GM18868 (cell line): ENCODE measurements at regions not wholly inside any gene's neighbourhood (a gene's known extent, or its start where the extent isn't known, plus 50 kb on each side); places are given as distances from the start of the nearest gene placed in this dataset.

Experiments used
- ATAC-seq: cut with Tn5 transposase; IDR thresholded peaks from one replicate; pipeline ENCODE4 v1.9.1; 2021; ENCODE audit warnings: mild to moderate bottlenecking, moderate library complexity; ENCODE audit not compliant: unreplicated experiment

DNA sequence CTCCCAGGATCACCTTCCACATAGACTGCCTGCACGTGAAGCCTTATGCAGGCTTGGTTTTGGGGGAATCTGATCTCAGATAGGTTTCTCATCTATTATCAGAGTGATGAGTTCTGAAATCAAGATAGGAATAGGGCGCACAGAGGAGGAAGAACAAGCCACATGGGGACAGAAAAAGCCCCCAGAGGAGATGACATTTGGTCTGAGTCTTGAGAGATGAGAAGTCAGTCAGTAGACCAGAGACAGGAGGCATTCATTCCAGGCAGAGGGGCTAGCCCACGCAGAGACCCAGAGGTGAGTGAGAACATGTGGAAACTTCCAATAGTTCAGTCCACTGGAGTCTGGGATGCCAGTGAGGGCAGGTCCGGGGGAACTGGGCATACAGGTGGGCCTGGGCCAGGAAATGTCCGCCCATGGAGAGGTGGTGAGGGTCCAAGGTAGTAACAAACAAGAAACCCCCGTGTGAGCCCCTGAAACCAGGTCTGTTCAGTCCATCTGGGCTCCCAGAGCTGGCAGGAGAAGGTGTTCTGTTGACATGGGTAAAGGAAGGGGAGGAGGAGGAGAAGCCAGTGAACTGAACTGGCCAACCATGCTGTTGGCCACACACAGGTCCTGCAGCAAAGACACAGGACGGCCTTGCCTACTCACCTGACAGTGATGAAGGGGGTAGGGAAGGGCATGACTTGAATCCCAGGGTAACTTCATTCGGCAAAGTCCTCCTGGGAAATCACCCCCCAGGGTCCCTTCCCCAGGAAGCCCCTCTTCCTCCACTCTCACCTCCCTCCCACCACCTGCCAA lies 69.3 kb upstream of the SMNDC1 start:
- ATAC-seq: no peak

DNA sequence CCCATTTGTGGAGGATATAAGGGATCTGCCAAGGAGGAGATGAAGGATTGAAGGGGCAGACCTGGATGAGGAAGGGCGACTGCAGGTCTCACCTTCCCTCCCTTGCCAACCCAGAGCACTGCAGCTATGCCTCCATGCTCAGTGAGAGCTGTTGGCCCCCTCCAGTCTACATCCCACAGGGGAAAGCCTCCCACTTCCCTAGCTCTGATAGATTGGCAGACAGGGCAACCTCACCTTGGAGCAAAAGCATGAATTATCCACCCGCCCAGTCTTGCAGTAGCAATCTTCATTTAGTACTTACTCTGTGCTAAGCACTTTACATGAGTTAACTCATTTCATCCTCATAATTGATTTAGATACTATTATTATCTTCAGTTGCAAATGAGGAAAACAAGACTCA lies 70.4 kb upstream of the SMNDC1 start:
- ATAC-seq: no peak

DNA sequence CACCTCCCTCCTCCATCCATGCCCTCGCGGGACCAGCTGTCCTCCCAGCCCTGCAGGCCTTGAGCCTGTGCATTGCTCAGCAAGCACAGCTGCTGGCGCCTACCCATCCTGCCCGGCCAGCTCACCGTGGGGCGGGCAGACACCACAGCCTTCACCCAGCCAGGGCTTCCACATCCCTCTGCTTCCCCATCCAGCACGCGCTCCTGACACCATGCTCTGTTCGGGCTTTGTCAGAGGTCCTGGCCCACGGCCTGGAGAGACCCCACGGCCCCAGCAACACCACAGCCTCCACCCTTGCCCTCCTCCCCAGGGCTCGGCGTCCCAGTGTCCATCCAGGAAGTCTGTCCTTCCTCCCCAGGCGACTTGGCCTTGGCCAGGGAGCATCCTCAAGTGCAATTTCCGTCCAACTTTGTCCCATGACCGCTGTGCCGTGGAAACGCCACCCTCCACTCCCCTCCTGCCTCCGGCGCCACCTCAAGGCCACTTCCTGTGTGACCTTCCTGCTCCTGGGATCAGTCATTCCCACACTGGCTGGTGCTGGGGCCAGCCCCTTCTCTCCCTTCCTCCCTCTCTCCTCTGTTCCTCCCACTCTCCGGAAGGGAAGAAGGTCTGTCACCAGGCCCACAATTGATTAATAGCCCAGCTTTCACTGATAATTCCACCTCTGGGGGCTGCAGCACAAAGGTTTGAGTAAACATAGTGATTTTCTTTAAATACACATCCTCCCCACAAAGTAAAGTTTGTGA lies 71.5 kb upstream of the SMNDC1 start:
- no peak for ATAC-seq

DNA sequence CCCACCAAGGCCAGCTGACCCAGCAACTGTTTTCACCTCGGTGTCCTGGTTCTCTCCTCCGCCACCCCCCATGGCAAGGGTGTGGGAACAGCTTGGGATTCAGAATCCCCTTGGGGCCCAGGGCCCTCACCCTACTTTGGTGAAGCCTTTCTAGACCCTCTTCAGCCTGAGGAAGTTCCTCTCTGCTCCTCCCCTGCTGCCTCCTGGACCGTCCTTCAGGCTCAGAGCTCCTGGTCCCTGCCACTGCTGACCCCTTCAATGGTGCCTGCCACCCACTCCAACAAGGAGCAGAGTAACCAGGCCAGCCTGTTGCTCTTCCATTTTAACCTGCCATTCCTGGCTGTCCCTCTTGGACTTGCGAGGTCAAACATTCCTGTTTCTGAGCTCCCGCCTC lies 72.0 kb upstream of the SMNDC1 start:
- no peak for ATAC-seq

DNA sequence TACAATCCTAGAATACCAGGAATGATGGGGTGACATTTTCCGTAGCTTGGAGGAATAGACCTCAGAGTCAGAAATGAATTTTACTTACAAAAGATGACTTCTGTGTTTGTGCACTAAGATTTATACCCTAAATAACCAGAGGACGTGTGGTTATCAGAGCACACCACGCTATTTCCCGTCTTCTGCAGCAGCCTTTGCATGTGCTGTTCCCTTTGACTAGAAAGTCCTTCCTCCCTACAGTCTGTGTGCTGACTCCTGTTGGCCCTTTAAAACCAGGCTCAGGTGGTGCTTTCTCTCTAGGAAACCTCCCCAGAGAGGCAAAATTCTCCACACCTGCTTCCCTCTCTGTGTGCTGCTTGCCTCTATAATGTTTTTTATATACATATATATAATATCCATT lies 73.3 kb upstream of the SMNDC1 start:
- no peak for ATAC-seq

DNA sequence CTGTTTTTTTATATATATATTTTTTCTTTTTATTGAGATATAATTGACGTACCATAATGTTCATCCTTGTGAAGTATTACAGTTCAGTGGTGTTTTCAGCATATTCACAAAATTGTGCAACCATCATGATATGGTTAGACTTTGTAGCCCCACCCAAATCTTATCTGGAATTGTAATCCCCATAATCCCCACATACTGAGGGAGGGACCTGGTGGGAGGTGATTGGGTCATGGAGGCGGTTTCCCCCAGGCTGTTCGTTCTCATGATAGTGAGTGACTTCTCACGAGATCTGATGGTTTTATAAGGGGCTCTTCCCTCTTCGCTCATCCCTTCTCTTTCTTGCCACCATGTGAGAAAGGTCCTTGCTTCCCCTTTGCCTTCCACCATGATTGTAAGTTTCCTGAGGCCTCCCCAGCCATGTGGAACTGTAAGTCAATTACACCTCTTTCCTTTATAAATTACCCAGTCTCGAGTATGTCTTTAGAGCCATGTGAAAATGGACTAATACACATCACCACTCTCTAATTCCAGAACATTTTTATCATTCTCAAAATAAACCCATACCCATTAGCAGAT lies 73.9 kb upstream of the SMNDC1 start:
- ATAC-seq: no peak

DNA sequence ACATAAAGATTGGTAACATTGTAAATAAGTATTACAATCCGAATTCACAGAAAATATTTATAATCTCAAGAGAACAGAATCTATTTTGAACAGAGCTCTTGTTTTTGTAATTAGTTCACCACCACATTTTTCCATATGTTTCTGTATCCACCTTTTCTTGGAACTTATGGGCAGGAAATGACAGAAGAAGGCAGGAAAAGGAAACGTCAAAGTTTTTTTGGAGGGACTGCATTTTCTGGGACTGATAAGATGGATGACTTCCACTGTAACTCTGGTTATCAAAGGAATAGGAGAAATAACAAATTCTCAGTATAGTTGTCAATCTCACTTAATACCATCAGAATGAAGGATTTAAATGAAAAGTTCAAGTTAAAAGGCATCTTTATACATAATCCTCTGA lies 75.1 kb upstream of the SMNDC1 start:
- no peak for ATAC-seq

DNA sequence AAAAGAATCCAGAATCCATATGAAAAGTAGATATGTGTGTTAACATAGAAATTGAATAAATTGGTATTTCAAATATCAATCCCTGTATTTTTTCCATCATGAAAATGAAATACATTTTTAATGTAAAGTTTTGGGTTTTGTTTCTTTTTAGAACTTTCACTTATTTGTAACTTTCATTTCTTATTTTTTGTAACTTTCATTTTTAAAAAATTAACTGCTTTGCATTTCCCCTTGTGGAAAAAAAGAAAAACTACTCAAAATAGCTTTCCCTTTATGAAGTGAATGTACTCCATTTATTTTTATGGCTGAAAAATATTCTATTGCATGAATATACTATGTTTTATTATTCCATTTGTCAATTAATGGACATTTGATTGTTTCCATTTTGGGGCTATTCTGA lies 75.6 kb upstream of the SMNDC1 start:
- ATAC-seq: no peak

DNA sequence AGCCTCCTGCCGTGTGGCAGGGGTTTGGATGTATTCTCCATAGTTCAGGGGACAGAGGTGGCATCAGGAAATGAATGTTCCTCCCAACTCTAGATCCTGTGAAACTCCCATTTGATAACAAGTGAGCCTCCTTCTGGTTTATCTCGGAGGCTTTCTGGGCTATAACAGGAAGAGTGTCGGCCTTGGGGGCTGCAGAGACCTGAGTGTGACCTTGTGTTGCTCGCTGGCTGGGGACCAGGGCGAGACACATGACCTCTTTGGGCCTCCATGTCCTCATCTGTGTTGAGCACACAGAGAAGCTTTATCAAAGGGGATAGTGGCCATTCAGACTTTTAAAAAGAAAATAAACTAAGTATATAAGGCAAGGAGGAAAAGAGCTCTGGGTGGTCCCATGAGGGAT lies 78.0 kb upstream of the SMNDC1 start:
- no peak for ATAC-seq

DNA sequence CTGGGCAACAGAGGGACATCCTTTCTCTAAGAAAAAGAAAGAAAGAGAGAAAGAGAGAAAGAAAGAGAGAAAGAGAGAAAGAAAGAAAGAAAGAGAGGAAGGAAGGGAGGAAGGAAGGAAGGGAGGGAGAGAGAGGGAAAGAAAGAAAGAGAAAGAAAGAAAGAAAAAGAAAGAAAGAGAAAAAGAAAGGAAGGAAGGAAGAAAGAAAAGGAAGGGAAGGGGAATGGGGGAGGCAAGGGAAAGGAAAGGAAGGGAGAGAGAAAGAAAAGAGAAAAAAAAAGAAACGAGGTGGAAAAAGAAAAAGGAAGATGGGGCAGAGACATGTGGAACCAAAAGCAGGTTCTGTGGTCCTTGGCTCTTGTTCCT lies 82.9 kb upstream of the SMNDC1 start:
- no peak for ATAC-seq

DNA sequence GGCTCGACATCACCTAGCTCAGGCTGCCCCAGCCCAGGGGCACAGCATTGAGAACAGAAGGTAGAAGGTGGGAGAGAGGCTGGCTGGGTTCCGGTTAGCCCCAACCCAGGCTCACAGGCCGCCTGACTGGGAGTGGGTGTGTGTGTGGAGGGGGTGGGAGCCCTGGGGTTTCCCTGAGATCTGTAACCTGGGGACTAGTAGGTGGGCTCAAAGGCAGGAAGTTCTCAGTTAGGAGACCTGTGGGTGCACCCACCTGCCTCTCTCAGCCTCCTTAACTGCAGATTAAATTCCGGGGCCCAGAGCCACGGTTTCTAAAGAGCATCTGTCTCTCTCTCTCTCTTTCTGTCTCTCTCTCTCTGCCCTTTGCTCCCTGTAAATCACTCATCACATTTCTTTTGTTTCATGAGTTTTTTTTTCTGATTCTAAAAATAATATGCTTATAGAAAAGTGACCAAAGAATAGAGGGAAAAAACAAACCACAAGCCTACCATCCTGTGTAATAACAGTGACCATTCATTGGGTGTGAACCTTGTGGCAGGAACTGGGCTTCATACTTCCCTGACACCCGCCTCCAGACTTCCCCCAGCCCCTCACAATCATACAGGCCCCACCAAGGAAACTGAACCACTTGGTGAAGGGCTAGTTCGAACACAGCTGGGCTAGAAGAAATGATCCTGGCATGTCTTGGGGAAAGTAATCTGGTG lies 83.4 kb upstream of the SMNDC1 start:
- peak; percentile 82 for ATAC-seq

DNA sequence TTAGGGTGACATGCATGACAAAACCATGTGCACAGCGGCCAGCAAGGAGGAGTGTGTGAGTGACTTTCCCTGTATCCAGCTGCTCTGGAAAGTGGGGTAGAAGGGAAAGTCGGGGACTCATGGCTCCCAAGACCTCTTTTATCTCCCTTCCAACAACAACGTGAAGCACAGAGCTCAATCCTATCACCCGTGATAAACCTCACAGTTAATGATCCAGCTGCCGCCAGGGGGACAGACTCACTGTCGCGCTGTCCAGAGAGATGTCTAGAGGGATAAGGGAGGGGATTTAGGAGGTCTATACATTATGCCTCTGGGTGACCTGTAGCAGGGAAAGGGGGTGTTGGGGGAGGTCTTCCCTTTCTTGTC lies 84.0 kb upstream of the SMNDC1 start:
- ATAC-seq: no peak

DNA sequence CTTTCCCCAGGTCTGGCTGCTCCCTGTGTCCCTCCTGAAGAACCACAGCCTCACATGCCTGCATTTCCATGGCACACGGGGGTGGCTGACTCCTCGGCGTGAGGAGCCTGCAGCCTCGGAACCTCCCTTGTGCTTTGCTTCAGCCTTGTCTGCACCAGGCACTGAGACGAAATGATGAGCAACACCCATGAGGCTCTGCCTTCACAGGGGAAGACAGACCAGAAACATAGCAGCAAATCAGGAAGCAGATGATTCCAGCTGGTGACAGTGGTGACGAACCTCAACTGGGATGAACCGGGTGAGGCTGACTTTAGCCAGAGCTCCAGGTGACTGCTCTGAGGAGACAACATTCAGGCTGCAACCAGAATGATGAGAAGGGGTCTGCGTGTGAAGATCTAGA lies 84.5 kb upstream of the SMNDC1 start:
- ATAC-seq: no peak

DNA sequence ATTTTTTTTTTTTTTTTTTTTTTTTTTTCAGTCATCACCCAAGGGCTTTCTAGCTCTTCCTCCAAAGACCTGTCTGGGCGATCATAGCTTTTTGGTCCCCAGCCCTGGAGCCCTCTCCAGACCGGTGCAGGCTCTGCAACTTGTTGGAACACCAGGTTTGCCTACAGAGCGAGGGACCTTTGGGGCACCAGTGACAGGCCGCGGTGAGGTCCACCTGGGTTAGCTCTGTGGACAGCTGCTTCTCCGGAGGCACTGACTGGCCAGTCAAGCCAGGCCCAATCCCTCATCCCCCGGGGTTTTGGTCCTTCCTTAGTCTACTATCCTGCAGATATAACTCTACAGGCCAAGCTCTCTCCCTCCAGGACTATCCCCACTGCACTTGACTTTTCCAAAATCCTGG lies 86.8 kb upstream of the SMNDC1 start:
- no peak for ATAC-seq

DNA sequence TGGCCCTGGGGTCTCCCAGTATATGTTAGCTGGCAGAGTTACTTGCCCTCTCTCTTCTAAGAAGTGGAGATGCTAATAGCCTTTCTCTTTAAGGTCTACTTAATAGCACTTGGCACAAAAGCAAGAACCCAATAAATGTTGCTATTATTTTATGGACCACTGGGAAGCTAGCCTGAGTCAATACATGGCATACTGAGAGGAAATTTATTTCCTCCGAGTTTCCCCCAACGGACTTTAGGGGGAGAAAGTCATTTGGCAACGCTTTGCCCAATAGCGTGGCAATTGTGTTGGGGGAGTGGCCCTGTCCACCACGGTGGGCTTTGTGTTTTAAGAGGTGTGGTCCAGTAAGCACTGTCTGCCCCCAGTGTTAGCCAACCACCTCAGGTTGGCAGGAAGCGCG lies 87.4 kb upstream of the SMNDC1 start:
- no peak for ATAC-seq

DNA sequence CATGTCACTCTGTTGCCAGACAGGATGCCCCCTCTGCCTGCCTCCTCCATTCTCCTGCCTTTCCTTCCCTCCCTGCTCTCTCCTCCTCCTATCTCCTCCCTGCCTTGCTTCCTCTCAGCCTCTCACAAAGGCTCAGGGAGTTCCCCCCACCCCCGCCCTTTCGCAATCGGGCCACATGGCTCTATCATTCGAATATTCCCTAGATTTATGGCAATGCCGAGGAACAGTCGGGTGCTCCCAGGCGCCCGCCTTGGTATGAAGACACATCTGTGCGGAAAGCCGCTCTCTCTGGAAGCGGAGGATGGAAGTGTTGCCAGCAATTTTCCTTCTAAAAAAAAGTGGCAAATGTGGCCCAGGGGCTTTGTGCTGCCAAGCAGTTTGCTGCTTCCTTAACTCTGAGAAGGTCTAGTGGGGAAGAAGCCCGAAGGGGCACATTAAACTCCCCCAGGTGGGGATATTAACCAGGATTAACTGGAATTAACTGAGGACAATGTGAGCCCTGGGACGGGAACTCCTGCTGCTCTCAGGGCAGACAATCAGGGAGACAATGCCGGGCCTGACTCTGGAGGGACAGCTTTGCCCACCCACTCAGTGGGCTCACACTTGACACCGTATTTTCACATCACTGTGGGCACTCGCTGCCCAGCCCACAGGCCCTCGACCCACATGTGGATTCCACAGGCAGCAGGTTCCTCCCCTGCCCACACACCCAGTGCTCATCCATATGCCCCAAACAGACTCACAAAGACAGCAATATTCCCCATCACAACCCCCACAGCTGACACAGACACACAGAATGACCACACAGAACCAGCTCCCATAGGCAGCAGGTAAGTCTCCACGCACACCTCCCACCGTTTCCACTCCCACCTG lies 88.4 kb upstream of the SMNDC1 start:
- no peak for ATAC-seq

DNA sequence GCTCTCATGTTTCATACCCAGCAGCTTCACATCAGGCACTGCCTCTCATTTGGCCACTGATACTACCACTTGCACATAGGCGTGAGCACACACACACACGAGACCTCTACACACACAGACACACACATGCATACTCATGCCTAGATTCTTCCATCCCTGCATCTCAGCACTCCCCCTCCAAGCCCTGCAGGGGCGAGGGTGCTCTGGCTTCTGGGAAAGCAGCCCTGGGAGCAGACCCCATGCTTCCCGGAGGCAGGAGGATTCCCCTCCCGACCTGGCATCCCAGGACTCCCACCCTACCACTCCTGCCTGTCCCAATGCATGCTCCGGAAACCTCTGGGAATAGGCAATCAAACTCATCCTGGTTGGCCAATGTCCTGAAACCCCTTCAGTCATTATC lies 89.1 kb upstream of the SMNDC1 start:
- ATAC-seq: no peak

DNA sequence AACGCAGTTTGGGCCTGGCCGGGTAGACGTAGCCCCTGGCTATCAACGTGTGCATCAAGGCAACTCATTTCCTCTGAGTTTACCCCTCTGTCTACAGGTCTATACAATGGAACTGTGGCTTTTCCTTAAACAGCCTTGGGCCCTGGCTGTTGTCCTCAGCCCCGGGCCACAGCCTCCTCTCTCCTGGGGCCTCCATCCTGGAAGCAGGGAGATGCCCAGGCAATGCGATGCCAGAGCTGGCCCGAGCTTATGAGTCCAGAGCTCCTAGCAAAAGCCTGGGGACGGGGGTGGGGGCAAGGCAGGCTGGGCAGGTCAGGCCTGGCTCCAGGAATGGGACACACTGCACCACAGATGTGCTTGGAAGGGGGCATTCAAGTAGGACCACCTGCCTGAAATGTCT lies 89.6 kb upstream of the SMNDC1 start:
- no peak for ATAC-seq

DNA sequence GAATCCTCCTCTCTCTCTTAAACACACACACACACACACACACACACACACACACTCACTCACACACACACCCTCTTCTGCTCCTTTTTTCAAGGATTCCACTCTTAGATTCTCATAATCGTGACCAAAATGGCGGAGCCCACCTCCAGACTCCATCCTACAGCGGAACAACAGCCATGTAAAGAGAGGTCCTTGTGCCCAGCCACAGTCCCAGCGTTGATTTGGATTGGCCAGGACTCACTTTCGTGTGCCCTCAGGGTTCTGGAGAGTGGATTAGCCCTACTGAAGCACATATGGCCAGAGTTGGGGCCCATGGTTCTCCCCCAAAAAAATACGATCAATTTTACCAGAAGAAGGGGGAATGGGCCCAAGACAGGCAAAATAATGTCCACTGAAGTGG lies 90.2 kb upstream of the SMNDC1 start:
- no peak for ATAC-seq

DNA sequence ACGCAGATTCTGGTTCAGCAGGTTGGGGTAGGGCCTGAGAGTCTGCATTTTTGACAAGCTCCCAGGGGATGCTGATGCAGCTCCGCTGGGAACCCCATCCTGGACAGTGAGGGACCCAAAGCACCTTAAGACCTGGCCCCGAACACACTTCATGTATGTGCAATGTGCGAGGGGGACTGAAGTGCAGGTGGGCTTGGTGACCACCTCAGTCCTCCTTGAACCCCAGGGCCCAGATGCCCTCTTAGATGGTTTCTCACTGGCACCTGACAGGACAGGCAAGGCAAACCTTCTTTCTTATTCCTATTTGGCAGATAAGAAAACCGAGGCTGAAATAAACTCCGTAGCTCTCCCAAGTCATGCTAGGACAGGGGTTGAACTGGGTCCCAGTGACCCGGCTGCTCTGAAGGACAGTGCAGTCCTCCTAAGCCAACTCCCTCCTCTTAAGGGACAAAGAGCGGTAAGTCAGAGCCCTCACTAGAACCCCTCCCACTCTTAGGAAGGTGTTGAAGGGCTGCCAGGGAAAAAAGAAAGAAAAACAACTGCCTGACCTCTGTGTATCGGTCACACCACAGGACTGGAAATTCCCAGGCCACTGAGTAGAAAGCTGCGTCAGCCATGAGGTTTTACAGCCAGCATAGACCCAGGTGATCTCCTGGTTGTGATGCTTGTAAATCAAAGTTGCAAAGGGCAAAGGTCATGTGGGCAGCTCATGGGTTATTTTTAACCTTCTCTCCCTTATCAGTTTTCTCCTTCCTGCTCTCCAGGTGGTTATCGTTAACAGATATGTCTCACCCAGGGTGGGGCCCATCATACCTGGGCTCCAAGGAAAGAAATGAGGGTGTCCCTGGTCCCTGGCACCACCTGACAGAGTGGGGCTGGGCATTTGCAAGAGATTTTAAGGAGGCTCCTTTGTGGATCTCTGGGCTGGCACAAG lies 90.9 kb upstream of the SMNDC1 start:
- ATAC-seq: peak; percentile 89
